Endothelial cell of umbilical vein (primary cell): ENCODE measurements at regions not wholly inside any gene's neighbourhood (a gene's known extent, or its start where the extent isn't known, plus 50 kb on each side); places are given as distances from the start of the nearest gene placed in this dataset.

ENCODE experiments used
- BruUV-seq: library from RNA; stranded (reverse); fragments of 400-500 nt; replicated peaks from 2 replicates; lab custom pipeline; 2021; lab: Mats Ljungman, UMichigan
- CTCF ChIA-PET: fragments of 300-600, 350-600 bp; sonication (Branson Sonifier 250); formaldehyde crosslinking; loops from one replicate; lab custom pipeline; 2021; ENCODE audit warnings: antibody characterized with exemption, inconsistent platforms; lab: Charles Lee
- POLR2A ChIA-PET: fragments of 300-600, 350-600 bp; sonication (Branson Sonifier 250); formaldehyde crosslinking; loops from one replicate; lab custom pipeline; 2021; ENCODE audit warnings: antibody characterized with exemption, inconsistent platforms; lab: Charles Lee
- DNase-seq: peaks from one replicate; pipeline ENCODE4 v3.0.0-alpha.2; 2011; ENCODE audit warnings: low read depth, low spot score
- FAIRE-seq: peaks from 2 replicates; lab custom pipeline; 2011; peaks lifted over from hg19 to GRCh38; lab: Jason Lieb, UNC
- H2AFZ ChIP-seq: 2 replicates; pipeline ENCODE4 v1.6.0; 2012; ENCODE audit warnings: low read depth, low read length, control low read depth, inconsistent platforms
- H3K27ac ChIP-seq: 2 replicates; pipeline ENCODE4 v1.5.1; 2011; ENCODE audit warnings: low read depth, mild to moderate bottlenecking, control low read depth, low read length, moderate library complexity; ENCODE audit not compliant: insufficient read depth
- H3K27me3 ChIP-seq, 2 experiments: 2 replicates each; pipeline versions ENCODE4 v1.6.0 to v1.6.1; 2011; ENCODE audit warnings: low read length in 2 of 2, mixed read lengths in 1 of 2; ENCODE audit not compliant: control insufficient read depth in 2 of 2, insufficient read depth in 2 of 2
- H3K36me3 ChIP-seq, 2 experiments: 2 replicates in 1 of 2; 3 replicates in 1 of 2; pipeline ENCODE4 v1.5.1; 2011; ENCODE audit warnings: low read length in 2 of 2, mild to moderate bottlenecking in 1 of 2, moderate library complexity in 1 of 2; ENCODE audit not compliant: control insufficient read depth in 2 of 2, insufficient read depth in 2 of 2; ENCODE audit errors: extremely low read depth in 1 of 2
- H3K4me1 ChIP-seq: 3 replicates; pipeline ENCODE4 v1.5.1; 2011; ENCODE audit warnings: mild to moderate bottlenecking, low read length; ENCODE audit not compliant: control insufficient read depth, insufficient read depth; ENCODE audit errors: extremely low read depth
- H3K4me2 ChIP-seq: 2 replicates; pipeline ENCODE4 v1.6.1; 2011; ENCODE audit warnings: low read length, control low read depth, mixed read lengths; ENCODE audit not compliant: insufficient read depth
- H3K4me3 ChIP-seq, 3 experiments: fragments of 200-600 bp in 1 of 3; sonication (generic), shearing (Covaris generic) in 1 of 3; replicated peaks in 1 of 3; 2 replicates each; pipeline ENCODE4 v1.5.1; 2011 to 2016; ENCODE audit warnings: control low read depth in 3 of 3, low read length in 3 of 3, mild to moderate bottlenecking in 2 of 3, inconsistent platforms in 1 of 3, low read depth in 1 of 3, moderate library complexity in 1 of 3; ENCODE audit not compliant: insufficient read depth in 1 of 3
- H3K79me2 ChIP-seq: 2 replicates; pipeline ENCODE4 v1.6.0; 2012; ENCODE audit warnings: low read length, inconsistent platforms; ENCODE audit not compliant: control insufficient read depth, insufficient read depth
- H3K9ac ChIP-seq: replicated peaks from 2 replicates; pipeline ENCODE3; 2011; ENCODE audit warnings: low read length, control low read depth; ENCODE audit not compliant: insufficient read depth; ENCODE audit errors: extremely low read depth
- H3K9me1 ChIP-seq: replicated peaks from 3 replicates; pipeline ENCODE4 v1.6.0; 2011; ENCODE audit warnings: mild to moderate bottlenecking, low read length; ENCODE audit not compliant: control insufficient read depth, insufficient read depth; ENCODE audit errors: extremely low read depth
- H3K9me3 ChIP-seq: replicated peaks from 2 replicates; pipeline ENCODE4 v1.5.1; 2012; ENCODE audit warnings: low read length, inconsistent platforms; ENCODE audit not compliant: control insufficient read depth, insufficient read depth
- H4K20me1 ChIP-seq: replicated peaks from 2 replicates; pipeline ENCODE3; 2011; ENCODE audit warnings: mild to moderate bottlenecking, low read length; ENCODE audit not compliant: control insufficient read depth, insufficient read depth; ENCODE audit errors: extremely low read depth
- EZH2 ChIP-seq: IDR thresholded peaks from 2 replicates; pipeline ENCODE4 v1.6.1; 2012; ENCODE audit warnings: borderline replicate concordance, low read depth, mild to moderate bottlenecking, moderate library complexity, low read length, inconsistent platforms; ENCODE audit not compliant: severe bottlenecking
- FOS ChIP-seq: IDR thresholded peaks from 2 replicates; pipeline ENCODE4 v1.6.1; 2011; ENCODE audit warnings: mild to moderate bottlenecking, low read length, moderate library complexity, borderline replicate concordance; ENCODE audit not compliant: insufficient read depth
- GATA2 ChIP-seq: IDR thresholded peaks from 2 replicates; pipeline ENCODE4 v1.7.0; 2011; ENCODE audit warnings: low read depth, mild to moderate bottlenecking, moderate library complexity, mixed read lengths, low read length; ENCODE audit not compliant: insufficient read length, insufficient read depth
- JUN ChIP-seq: IDR thresholded peaks from 2 replicates; pipeline ENCODE4 v1.6.1; 2011; ENCODE audit warnings: borderline replicate concordance, low read depth; ENCODE audit not compliant: insufficient read length, insufficient read depth
- MYC ChIP-seq: IDR thresholded peaks from one replicate; pipeline ENCODE4 v1.6.1; 2011; ENCODE audit warnings: mild to moderate bottlenecking, low read depth, low read length
- POLR2A ChIP-seq: IDR thresholded peaks from 2 replicates; pipeline ENCODE4 v1.6.1; 2012; ENCODE audit warnings: low read depth, mild to moderate bottlenecking, control low read depth, low read length
- POLR2AphosphoS5 ChIP-seq: IDR thresholded peaks from 2 replicates; pipeline ENCODE4 v1.6.1; 2012; ENCODE audit warnings: low read depth, mild to moderate bottlenecking, control low read depth, low read length, moderate library complexity; ENCODE audit not compliant: insufficient read depth
- dilution Hi-C: fragments of 300-500 bp; cut with MboI; formaldehyde crosslinking; loops from one replicate; pipeline ENCODE4 v1.15.0; 2019; ENCODE audit warnings: low sequenced_read_pairs; ENCODE audit not compliant: extremely low pct_ligation_motif_present
- intact Hi-C: fragments of 100-400 bp; cut with micrococcal nuclease; formaldehyde crosslinking; loops from one replicate; pipeline ENCODE4 v1.10.0; 2022
- TF ChIP-seq, protein P1 (sequence below), 2 donors: IDR thresholded peaks; 1 replicate in 1 of 2; 2 replicates in 1 of 2; pipeline ENCODE4 v1.5.1; 2011; ENCODE audit warnings: low read length in 2 of 2, mild to moderate bottlenecking in 2 of 2, moderate library complexity in 2 of 2, control low read depth in 1 of 2, inconsistent platforms in 1 of 2, low read depth in 1 of 2; ENCODE audit not compliant: insufficient read depth in 1 of 2; ENCODE audit errors: extremely low read depth in 1 of 2
- TF ChIP-seq, protein P2 (sequence below): IDR thresholded peaks from 2 replicates; pipeline ENCODE4 v1.6.1; 2011; ENCODE audit not compliant: insufficient read depth, insufficient read length

DNA sequence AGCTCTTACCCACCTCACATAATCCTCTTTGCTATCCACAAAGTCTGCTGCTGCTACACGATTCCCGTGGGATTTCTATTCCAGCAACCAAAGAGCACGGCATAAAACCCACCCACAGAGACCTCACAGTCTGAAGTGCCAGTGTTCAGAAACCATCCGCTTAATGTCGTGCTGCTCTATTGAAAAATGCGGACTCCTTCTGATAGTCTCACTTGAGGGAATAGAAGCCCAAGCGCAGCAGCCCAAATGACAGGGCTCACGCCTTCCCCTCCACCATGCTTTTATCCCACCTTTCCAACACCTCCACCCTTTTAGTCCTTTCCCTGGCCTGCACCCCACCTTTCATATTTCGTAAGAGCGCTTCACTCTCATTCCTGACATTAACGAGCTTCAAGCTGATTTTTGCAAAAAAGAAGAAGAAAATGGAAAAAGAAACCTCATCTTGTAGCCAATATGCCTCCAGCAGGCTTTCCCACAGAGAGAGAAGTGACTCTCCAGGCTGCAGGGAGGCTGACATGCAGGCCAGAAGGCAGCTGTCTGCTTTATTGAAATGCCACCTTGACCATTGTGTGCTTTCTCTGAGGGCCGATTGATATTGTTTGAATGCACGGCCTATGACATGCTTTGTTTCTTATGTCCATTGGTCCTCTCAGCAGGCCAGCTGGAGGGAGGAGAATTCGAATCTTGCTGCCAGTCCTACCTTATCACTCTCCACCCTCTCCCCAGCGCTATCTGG is 70.6 kb upstream of the PCSK1 start:
- no peak overlapping the region for H3K27ac ChIP-seq
- no TSS peak for BruUV-seq
- CTCF ChIA-PET: no interaction called here
- intact Hi-C loops (no loop called here), dilution Hi-C loops (no loop called here)
- DNase-seq: no peak
- FAIRE-seq: no peak
- H3K9ac ChIP-seq: no peak overlapping the region
- TF ChIP-seq POLR2A (no peak), POLR2AphosphoS5 (no peak), FOS (no peak)
- H3K9me3 ChIP-seq: no peaks in the 10 kb centered on the region
- H3K4me3 ChIP-seq: no peak overlapping the region
- H3K79me2 ChIP-seq: no peaks in the 10 kb centered on the region
- no peaks in the 10 kb centered on the region for H4K20me1 ChIP-seq
- H3K4me1 ChIP-seq: no peaks in the 10 kb centered on the region
- H3K4me2 ChIP-seq: no peak overlapping the region
- H3K27me3 ChIP-seq: no peaks in the 10 kb centered on the region
- H2AFZ ChIP-seq: no peak overlapping the region
- POLR2A ChIA-PET: no interaction called here
- no peaks in the 10 kb centered on the region for H3K9me1 ChIP-seq
- H3K36me3 ChIP-seq: no peaks in the 10 kb centered on the region

DNA sequence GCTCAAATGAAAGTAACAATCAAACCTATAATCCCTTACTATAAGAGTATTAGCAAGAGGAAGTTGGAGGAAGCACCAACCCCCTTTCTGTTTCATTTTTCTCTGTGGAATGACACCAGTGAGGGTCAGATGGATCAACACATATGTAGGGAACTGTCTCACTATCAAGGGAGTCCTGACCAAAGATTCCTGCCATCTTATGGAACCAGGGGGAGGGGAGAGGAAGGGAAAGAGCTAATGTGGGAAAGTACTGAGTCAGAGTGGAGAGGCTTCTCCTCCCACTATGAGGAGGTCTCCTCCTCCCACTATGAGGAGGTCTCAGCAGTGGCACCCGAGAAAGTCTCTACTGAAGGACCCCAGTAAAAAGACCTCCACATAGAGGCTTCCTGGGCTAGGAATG is 73.3 kb upstream of the PCSK1 start:
- Histone ChIP-seq H3K9me1 (no peaks in the 10 kb centered on the region), H3K4me3 (no peak overlapping the region), H3K4me2 (no peak overlapping the region), H3K4me1 (no peaks in the 10 kb centered on the region), H3K79me2 (no peaks in the 10 kb centered on the region), H2AFZ (no peak overlapping the region), H3K27me3 (no peaks in the 10 kb centered on the region), H3K36me3 (no peaks in the 10 kb centered on the region), H3K9ac (no peak overlapping the region), H4K20me1 (no peaks in the 10 kb centered on the region), H3K9me3 (no peaks in the 10 kb centered on the region), H3K27ac (no peak overlapping the region)
- no peak for FAIRE-seq
- intact Hi-C loops (no loop called here), dilution Hi-C loops (no loop called here)
- no TSS peak for BruUV-seq
- DNase-seq: no peak
- POLR2A ChIA-PET: no interaction called here
- CTCF ChIA-PET: no interaction called here
- TF ChIP-seq POLR2A (no peak), FOS (no peak), MYC (no peak), GATA2 (no peak), JUN (no peak), EZH2 (no peak), POLR2AphosphoS5 (no peak)
- TF ChIP-seq, protein P1, sequence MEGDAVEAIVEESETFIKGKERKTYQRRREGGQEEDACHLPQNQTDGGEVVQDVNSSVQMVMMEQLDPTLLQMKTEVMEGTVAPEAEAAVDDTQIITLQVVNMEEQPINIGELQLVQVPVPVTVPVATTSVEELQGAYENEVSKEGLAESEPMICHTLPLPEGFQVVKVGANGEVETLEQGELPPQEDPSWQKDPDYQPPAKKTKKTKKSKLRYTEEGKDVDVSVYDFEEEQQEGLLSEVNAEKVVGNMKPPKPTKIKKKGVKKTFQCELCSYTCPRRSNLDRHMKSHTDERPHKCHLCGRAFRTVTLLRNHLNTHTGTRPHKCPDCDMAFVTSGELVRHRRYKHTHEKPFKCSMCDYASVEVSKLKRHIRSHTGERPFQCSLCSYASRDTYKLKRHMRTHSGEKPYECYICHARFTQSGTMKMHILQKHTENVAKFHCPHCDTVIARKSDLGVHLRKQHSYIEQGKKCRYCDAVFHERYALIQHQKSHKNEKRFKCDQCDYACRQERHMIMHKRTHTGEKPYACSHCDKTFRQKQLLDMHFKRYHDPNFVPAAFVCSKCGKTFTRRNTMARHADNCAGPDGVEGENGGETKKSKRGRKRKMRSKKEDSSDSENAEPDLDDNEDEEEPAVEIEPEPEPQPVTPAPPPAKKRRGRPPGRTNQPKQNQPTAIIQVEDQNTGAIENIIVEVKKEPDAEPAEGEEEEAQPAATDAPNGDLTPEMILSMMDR (IDR thresholded peaks at IDR 0.05; ENCODE audit: extremely low read depth in 1 of 2, insufficient read depth in 1 of 2, low read depth in 1 of 2, low read length in 2 of 2): no peak
- TF ChIP-seq, protein P2, sequence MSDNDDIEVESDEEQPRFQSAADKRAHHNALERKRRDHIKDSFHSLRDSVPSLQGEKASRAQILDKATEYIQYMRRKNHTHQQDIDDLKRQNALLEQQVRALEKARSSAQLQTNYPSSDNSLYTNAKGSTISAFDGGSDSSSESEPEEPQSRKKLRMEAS: no peak
